ENCODE measurements at regions not wholly inside any gene's neighbourhood (a gene's known extent, or its start where the extent isn't known, plus 50 kb on each side); places are given as distances from the start of the nearest gene placed in this dataset.

DNA sequence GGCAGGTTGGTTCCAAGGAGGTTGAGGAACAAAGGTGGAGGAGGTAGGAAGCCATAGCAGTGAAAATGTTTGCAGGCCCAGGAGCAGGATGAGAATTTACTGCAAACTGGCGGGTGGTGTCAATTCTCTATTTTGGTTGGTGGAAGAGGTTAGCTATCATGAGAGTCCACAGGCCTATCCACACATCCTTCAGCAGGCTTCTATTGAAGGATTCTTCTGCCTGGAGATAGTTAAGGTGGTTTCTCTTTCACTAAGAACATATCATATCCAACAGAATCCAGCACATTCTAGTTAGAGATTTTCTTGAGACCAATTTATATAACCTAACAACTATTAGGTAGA is 68.9 kb upstream of the DYRK2 start:
- ATAC-seq (no peak), DNase-seq (no peak)
- TF ChIP-seq, protein P1, sequence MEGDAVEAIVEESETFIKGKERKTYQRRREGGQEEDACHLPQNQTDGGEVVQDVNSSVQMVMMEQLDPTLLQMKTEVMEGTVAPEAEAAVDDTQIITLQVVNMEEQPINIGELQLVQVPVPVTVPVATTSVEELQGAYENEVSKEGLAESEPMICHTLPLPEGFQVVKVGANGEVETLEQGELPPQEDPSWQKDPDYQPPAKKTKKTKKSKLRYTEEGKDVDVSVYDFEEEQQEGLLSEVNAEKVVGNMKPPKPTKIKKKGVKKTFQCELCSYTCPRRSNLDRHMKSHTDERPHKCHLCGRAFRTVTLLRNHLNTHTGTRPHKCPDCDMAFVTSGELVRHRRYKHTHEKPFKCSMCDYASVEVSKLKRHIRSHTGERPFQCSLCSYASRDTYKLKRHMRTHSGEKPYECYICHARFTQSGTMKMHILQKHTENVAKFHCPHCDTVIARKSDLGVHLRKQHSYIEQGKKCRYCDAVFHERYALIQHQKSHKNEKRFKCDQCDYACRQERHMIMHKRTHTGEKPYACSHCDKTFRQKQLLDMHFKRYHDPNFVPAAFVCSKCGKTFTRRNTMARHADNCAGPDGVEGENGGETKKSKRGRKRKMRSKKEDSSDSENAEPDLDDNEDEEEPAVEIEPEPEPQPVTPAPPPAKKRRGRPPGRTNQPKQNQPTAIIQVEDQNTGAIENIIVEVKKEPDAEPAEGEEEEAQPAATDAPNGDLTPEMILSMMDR (IDR thresholded peaks at IDR 0.05), result no peak
- intact Hi-C loops (cut with DNase I, micrococcal nuclease), result no loop called here
- Histone ChIP-seq H3K9me3 (no peaks in the 10 kb centered on the region), H3K4me1 (ENCODE audit: low read depth) (no peaks in the 10 kb centered on the region), H3K36me3 (ENCODE audit: low read depth) (no peaks in the 10 kb centered on the region), H3K4me3 (no peak overlapping the region)

DNA sequence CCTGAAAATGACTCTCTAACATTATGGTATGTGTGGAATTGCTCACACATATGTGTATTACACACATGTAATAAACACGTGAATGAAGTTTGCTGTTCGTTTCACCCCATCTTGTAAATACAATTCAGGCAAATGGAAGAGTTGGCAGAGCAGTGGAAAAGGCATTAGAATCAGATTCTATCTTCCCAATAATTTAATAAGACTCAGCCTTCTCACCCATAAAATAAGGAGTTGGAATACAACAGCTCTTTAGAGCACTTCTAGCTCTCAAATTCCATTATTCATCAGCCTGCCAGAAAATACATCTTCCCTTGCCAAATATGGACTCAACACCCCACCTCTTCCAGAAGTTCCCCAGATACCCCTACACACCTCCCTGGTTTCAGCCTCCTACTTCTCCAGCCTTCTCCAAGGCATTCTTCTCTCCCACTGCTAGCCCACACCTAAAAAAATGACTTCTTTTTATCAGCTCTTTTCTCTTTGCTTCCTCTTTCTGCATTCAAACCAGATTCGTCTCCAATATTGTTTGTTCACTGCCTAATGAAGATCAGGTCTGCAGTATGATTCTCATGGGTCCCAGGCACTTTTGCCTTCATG is 66.2 kb upstream of the DYRK2 start:
- H3K4me1 ChIP-seq (ENCODE audit: low read depth), result no peaks in the 10 kb centered on the region
- H3K36me3 ChIP-seq (ENCODE audit: low read depth), result no peaks in the 10 kb centered on the region
- no peaks in the 10 kb centered on the region for H3K9me3 ChIP-seq
- intact Hi-C loops (cut with DNase I, micrococcal nuclease), result no loop called here
- ATAC-seq, result no peak
- no peak overlapping the region for H3K4me3 ChIP-seq
- no peak for DNase-seq
- TF ChIP-seq, protein P1 (IDR thresholded peaks at IDR 0.05), result no peak

DNA sequence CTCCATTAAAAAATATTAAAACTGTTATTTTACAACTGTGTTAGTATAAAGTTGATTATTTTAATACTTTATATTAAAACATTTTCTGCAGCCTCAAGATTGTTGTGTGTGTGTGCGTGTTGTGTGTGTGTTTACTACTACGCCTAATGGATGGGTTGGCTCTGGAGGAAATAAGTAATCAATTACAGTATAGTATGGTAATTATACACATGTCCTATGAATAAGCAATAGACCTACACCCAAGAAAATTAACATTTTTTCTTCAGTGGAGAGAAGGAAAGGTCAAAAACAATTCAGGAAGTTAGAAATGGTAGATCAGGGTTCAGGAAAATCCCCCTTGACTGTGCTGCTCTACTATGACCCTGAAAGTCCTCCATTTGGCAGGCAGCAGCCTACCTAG is 65.7 kb upstream of the DYRK2 start:
- DNase-seq (no peak), ATAC-seq (no peak)
- intact Hi-C loops (cut with DNase I, micrococcal nuclease), result no loop called here
- no peaks in the 10 kb centered on the region for H3K36me3 ChIP-seq (ENCODE audit: low read depth)
- no peaks in the 10 kb centered on the region for H3K4me1 ChIP-seq (ENCODE audit: low read depth)
- H3K9me3 ChIP-seq, result no peaks in the 10 kb centered on the region
- no peak overlapping the region for H3K4me3 ChIP-seq
- TF ChIP-seq, protein P1 (IDR thresholded peaks at IDR 0.05), result no peak

DNA sequence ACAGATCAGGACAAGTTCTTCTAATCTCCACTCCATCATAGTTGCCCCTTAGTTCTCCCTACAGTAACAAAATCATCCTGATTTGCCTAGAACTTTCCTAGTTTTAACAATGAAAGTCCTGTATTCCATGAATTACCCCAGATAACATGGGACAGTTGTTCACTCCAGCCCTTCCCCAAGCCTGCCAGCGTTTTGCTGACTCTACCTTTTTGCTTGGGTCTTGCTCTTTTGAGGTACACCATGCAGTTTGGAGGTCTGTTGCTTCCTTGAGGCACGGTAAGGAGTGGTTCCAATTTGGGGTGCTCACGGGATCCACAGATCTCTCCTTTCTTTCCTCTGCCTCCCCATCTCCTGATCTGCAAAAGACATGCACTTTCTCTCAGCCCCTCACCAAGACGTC is 61.6 kb upstream of the DYRK2 start:
- ATAC-seq (no peak), DNase-seq (no peak)
- no peaks in the 10 kb centered on the region for H3K9me3 ChIP-seq
- no peak overlapping the region for H3K4me3 ChIP-seq
- H3K36me3 ChIP-seq (ENCODE audit: low read depth), result no peaks in the 10 kb centered on the region
- TF ChIP-seq, protein P1 (IDR thresholded peaks at IDR 0.05), result no peak
- H3K4me1 ChIP-seq (ENCODE audit: low read depth), result no peaks in the 10 kb centered on the region
- intact Hi-C loops (cut with DNase I, micrococcal nuclease), result no loop called here

DNA sequence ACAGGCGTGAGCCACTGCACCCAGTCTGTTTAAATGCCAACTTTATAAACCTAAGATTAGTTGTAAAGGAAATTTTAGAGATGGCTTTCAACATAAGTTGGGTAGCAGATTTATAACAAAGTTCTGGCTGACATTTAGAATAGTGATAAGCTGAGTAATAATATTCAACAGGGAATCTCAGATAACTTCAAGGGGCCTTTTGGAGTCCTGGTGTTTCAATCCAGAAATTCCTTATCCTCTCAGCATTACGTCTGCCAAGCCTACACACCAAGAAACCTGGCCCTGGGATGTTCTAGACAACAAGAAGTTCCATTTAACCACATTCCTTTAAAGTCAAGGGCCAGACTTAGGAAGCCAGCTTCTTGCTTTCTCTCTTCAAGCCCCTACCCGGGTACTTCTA is 59.5 kb upstream of the DYRK2 start:
- intact Hi-C loops (cut with DNase I, micrococcal nuclease), result no loop called here
- no peak for ATAC-seq
- no peak overlapping the region for H3K4me3 ChIP-seq
- no peaks in the 10 kb centered on the region for H3K36me3 ChIP-seq (ENCODE audit: low read depth)
- DNase-seq, result no peak
- no peaks in the 10 kb centered on the region for H3K4me1 ChIP-seq (ENCODE audit: low read depth)
- H3K9me3 ChIP-seq, result no peaks in the 10 kb centered on the region
- TF ChIP-seq, protein P1 (IDR thresholded peaks at IDR 0.05), result no peak
